GM19438 (cell line): ENCODE measurements at regions not wholly inside any gene's neighbourhood (a gene's known extent, or its start where the extent isn't known, plus 50 kb on each side); places are given as distances from the start of the nearest gene placed in this dataset.

Source experiments
- ATAC-seq: cut with Tn5 transposase; IDR thresholded peaks from one replicate; pipeline ENCODE4 v1.9.1; 2021; ENCODE audit warnings: low read depth; ENCODE audit not compliant: unreplicated experiment

DNA sequence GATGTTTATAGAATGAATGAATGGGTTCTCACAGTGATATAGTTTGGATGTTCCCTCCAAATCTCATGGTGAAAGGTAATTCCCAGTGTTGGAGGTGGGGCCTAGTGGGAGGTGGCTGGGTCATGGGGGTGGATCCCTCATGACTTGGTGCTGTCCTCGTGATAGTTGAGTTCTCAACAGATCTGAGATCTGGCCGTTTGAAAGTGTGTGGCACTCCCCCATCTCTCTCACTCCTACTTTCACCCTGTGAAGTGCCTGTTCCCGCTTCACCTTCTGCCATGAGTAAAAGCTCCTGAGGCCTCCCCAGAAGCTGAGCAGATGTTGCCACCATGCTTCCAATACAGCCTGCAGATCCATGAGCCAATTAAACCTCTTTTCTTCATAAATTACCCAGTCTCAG is 170.8 kb upstream of the LINGO1 start:
- no peak for ATAC-seq

DNA sequence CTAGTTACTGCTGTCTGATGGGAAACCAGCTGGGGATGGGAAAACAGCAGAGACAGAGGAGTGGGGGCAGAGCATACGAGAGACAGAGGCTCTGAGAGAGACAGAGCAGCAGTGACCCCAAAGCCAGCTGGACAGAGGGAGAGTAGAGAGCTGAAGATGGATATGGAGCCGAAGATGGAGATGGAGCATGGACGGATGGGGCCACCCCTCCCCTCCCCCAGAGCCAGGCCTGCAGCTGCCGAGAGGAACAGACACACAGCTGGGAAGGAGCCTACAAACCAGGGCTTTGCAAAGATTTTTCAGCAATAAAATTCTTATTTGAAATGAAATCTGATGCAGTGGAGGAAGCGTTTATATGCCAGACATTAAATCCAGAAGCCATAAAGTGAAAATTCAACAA is 167.6 kb upstream of the LINGO1 start:
- no peak for ATAC-seq

DNA sequence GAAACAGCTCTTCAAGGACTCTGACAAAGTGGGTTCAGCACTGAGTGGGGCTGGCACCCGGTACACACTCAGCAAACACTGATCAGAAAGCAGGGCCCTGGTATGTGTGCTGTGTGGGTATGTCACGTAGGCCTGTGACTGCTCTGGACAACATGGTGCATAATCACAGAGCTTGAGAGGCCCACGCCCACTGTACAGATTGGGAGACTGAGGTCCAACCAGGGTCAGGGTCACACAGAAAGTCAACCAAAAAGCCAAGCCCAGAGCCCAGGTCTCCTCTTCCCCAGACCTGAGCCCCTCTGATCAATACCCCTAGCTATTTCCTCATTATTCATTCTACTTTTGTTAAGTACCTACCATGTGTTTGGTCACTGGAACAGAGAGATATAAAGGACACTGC is 166.1 kb upstream of the LINGO1 start:
- no peak for ATAC-seq

- ATAC-seq = no peak
These were observed 165.6 kb upstream of the LINGO1 start for GRCh38 chr15:77798151-77798835.

DNA sequence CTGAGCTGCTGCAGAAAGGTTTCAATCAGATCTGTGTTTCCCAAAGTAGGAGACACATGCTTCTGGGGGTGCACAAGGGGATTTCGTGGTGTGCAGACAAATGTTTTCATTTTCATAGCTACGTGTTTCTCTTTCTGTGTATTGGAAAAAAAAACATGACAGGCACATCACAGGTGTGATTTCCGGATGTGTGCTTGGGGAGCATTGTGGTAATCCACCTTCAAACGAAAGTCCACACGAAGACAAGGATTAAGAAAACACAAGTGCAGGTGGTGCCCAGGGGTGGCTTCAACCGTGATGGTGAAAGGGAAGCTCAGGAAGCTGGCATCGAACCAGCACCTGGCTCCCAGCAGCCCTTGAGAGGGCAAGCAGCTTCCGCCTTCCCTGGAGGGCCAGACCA is 164.6 kb upstream of the LINGO1 start:
- ATAC-seq = no peak

DNA sequence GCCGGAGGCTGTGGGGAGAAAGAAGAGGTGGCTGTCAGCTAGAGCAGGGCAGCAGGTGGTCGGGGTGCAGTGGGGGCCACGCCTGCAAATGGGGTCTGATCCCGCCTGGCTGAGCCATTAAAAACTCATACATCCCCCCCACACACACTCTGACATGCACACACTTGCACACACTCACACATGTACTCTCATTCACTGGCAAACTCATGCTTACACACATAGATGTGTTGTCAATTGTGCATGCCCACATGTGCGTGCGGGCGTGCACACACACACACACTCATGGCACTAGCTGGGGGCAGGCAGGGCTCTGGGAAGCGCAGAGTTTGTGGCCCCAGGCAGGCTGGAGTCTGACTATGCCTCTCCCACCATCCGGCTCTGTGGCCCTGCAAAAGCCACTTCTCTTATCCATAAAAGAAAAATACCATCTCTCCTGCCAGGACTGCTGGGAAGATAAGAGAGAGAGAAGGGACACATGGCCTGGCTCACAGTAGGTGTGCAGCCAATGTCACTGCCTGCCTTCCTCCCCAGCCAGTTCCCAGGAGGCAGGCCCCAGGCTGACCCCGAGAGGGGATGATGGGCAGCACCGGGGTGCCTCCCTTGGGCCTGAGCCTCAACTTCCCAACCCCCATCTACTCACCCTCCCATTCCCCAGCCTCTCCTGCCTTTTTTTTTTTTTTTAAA is 163.5 kb upstream of the LINGO1 start:
- ATAC-seq = no peak

- no peak for ATAC-seq
These were observed 162.7 kb upstream of the LINGO1 start for GRCh38 chr15:77795446-77795845.

GRCh38 chr15:77791941-77792340 is 159.2 kb upstream of the LINGO1 start:
- ATAC-seq = no peak

DNA sequence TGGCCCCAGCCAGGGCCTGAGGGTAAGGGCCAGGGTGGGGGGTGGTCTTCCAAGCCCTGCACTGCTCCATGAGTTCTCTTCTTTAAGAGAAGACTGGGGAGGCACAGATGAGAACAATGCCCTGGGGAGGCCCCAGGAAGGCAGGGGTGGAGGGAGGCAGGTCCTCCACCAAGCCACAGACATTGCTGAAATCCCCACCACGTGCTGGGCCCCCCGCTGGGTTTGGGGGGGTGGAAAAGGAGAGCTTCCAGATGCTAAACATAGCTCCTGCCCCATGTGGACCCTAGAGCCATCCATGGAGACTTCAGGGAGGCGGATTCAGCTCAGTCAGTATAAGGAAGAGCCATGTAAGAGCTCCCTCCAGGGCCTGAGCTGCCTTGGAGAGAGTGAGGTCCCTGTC is 157.8 kb upstream of the LINGO1 start:
- no peak for ATAC-seq

DNA sequence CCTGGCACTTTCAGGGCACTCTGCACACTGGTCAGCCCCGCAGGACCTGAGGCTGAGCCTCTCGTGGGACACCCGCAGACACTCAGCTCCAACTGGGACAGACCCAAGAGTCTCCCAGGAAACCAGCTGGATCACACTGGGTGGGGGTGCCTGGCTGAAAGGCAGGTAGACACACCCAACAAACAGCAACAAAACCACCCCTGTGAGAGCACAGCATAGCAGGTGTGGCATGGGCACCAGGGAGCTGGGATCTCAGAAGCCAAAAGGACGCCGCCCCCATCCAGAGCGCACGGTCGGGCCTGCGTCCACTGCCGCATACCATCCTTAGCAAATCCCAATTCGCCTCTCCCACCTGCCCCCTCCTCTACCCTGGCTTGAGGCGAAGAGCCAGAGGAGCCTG is 154.2 kb upstream of the LINGO1 start:
- ATAC-seq = no peak

- ATAC-seq = no peak
These were observed 153.6 kb upstream of the LINGO1 start for GRCh38 chr15:77786181-77786890.

- no peak for ATAC-seq
These were observed 151.9 kb upstream of the LINGO1 start for GRCh38 chr15:77784361-77785292.

DNA sequence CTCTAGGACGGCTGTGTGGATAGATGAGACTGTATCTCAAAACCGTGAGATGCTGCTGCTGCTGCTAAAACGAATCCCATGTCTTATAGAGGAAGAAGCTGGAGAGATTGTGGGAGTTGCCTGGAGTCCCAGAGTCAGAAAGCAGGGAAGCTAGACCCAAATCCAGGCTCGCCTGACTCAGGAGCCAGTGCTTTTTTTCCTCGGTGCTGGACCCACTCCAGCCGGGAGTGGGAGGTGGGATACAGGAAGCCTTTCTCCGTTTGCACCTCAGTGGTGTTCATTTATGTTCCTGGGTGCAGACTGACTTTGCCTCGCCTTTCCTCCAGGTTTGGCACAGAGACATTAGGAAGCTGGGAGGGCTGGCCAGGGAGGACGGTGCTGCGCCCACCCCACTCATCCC is 150.9 kb upstream of the LINGO1 start:
- ATAC-seq = no peak

GRCh38 chr15:77782691-77783090 is 150.0 kb upstream of the LINGO1 start:
- no peak for ATAC-seq

- no peak for ATAC-seq
These were observed 149.2 kb upstream of the LINGO1 start for GRCh38 chr15:77781946-77782240.

DNA sequence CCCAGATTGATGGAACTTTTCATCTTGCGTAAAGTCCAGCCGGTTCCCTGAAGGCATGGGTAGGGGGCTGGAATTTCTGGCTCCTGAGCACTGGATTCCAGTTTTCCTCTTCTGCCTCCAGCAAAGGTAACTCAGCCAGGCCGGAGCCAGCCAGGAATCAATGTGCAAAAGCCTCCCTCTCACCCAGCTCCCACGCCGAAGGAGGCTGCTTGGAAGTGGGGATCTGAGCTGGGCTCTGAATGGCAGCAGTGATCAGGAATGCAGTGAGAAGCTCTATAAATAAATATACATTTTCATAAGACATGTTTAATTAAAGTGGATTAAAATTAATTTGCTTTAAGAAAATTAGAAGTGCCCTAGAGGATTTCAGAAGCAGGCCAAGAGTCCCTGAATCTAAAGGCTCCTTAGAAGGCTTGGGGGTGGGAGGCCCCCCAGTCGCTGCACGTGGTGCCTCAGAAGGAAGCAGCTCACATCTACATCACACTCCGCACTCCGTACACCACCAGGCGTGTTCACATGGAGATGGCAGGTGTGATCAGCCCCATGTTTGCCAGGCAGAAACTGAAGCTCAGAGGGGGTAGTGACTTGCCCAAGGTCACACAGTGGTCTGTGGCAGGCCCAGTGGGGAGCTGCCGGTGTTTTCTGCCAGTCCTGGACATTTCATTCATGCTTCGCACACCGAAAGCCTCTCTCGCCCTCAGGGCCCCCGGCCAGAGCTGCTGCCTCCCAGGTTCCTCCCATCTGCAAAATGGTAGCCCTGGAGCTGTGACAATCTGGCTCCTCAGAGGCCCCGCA is 148.6 kb upstream of the LINGO1 start:
- no peak for ATAC-seq

- ATAC-seq = no peak
These were observed 146.1 kb upstream of the LINGO1 start for GRCh38 chr15:77778802-77779201.

DNA sequence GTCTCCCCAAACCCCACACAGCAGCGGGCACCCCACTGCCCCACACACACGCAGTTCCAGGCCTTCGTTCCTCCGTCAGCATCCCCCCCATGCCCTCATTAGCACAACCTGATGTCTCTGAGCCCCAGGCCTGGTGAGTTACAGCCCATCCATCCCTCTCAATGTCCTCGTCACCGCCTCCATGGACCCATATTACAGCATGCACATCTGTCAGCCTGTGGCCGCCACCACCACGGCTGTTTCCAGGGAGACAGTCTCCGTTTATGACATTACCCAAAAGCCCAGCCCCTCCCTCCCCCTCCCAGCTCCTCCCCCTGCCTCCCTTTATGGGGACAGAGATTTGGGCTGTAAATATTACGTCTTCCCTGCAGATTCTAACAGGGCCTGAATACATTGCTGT is 143.1 kb upstream of the LINGO1 start:
- ATAC-seq = no peak

DNA sequence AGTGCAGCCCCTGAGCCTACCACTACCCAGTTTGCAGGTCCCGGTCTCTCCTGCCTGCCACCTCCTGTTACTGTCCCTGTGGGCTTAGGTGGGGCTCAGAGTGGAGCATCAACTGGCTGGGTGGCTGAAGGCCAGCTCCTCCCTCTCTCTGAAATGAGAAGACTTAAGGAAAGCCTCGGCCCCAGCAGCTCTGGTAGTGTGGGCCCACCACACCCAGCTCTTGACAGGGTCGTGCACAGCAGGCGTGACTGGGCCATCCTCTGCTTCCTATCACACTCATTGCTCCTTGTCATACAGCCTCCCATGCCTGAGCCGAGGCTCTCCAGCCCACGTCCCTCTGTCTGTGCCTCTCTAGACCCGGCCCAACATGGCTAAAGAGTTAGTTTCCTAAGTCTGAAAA is 142.7 kb upstream of the LINGO1 start:
- ATAC-seq = no peak

GRCh38 chr15:77774350-77774749 is 141.6 kb upstream of the LINGO1 start:
- no peak for ATAC-seq
